ENCODE measurements at regions not wholly inside any gene's neighbourhood (a gene's known extent, or its start where the extent isn't known, plus 50 kb on each side); places are given as distances from the start of the nearest gene placed in this dataset.
"Not testable (repeated sequence)": the region's sequence is repeated elsewhere in the genome, so short reads cannot be mapped to it uniquely, and the experiment has no call there.

- not testable (repeated sequence) for DNase-seq
Measured at GRCh38 chr2:85941490-85941889, 52.7 kb upstream of the ST3GAL5 start.

GRCh38 chr2:85939131-85939530, 50.3 kb upstream of the ST3GAL5 start:
- no peak for DNase-seq
